ENCODE measurements at regions not wholly inside any gene's neighbourhood (a gene's known extent, or its start where the extent isn't known, plus 50 kb on each side); places are given as distances from the start of the nearest gene placed in this dataset.

GRCh38 chr9:26369093-26369492 lies 523.5 kb downstream of the CAAP1 start:
- TF ChIP-seq TCF4 (CRISPR knock-in tag; IDR thresholded peaks at IDR 0.05; ENCODE audit: borderline replicate concordance) (no peak), ZNF8 (CRISPR knock-in tag; IDR thresholded peaks at IDR 0.05) (no peak), SNAI2 (CRISPR knock-in tag; IDR thresholded peaks at IDR 0.05) (no peak), ARNTL (CRISPR knock-in tag; IDR thresholded peaks at IDR 0.05; ENCODE audit: borderline replicate concordance, low read depth) (no peak), ZFP30 (CRISPR knock-in tag; IDR thresholded peaks at IDR 0.05) (no peak), ZC3H10 (CRISPR knock-in tag; IDR thresholded peaks at IDR 0.05) (no peak), GLIS3 (CRISPR knock-in tag; IDR thresholded peaks at IDR 0.05) (no peak), CSDC2 (CRISPR knock-in tag; IDR thresholded peaks at IDR 0.05) (no peak), ZNF565 (CRISPR knock-in tag; conservative IDR thresholded peaks at IDR 0.05; ENCODE audit: low read depth) (no peak), PATZ1 (CRISPR knock-in tag; IDR thresholded peaks at IDR 0.05; ENCODE audit: borderline replicate concordance) (no peak), PPARA (CRISPR knock-in tag; IDR thresholded peaks at IDR 0.05; ENCODE audit: borderline replicate concordance) (no peak), ESRRG (CRISPR knock-in tag; IDR thresholded peaks at IDR 0.05) (no peak), TOX (CRISPR knock-in tag; IDR thresholded peaks at IDR 0.05; ENCODE audit: borderline replicate concordance) (no peak), ZFP3 (CRISPR knock-in tag; IDR thresholded peaks at IDR 0.05) (no peak)
- TF ChIP-seq, protein P1, sequence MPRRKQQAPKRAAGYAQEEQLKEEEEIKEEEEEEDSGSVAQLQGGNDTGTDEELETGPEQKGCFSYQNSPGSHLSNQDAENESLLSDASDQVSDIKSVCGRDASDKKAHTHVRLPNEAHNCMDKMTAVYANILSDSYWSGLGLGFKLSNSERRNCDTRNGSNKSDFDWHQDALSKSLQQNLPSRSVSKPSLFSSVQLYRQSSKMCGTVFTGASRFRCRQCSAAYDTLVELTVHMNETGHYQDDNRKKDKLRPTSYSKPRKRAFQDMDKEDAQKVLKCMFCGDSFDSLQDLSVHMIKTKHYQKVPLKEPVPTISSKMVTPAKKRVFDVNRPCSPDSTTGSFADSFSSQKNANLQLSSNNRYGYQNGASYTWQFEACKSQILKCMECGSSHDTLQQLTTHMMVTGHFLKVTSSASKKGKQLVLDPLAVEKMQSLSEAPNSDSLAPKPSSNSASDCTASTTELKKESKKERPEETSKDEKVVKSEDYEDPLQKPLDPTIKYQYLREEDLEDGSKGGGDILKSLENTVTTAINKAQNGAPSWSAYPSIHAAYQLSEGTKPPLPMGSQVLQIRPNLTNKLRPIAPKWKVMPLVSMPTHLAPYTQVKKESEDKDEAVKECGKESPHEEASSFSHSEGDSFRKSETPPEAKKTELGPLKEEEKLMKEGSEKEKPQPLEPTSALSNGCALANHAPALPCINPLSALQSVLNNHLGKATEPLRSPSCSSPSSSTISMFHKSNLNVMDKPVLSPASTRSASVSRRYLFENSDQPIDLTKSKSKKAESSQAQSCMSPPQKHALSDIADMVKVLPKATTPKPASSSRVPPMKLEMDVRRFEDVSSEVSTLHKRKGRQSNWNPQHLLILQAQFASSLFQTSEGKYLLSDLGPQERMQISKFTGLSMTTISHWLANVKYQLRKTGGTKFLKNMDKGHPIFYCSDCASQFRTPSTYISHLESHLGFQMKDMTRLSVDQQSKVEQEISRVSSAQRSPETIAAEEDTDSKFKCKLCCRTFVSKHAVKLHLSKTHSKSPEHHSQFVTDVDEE (CRISPR knock-in tag; IDR thresholded peaks at IDR 0.05), result no peak
- no peak for ATAC-seq

- ATAC-seq, result no peak
- TF ChIP-seq PPARA (CRISPR knock-in tag; IDR thresholded peaks at IDR 0.05; ENCODE audit: borderline replicate concordance), result no peak
- no peak for TF ChIP-seq ESRRG (CRISPR knock-in tag; IDR thresholded peaks at IDR 0.05)
- no peak for TF ChIP-seq ISL1 (CRISPR knock-in tag; IDR thresholded peaks at IDR 0.05)
- TF ChIP-seq POU6F1 (CRISPR knock-in tag; IDR thresholded peaks at IDR 0.05; ENCODE audit: borderline replicate concordance, low read depth), result no peak
- no peak for TF ChIP-seq ZC3H10 (CRISPR knock-in tag; IDR thresholded peaks at IDR 0.05)
- no peak for TF ChIP-seq TCF4 (CRISPR knock-in tag; IDR thresholded peaks at IDR 0.05; ENCODE audit: borderline replicate concordance)
- TF ChIP-seq ZNF70 (CRISPR knock-in tag; IDR thresholded peaks at IDR 0.05), result no peak
These were observed 524.4 kb downstream of the CAAP1 start for GRCh38 chr9:26368241-26368640.

DNA sequence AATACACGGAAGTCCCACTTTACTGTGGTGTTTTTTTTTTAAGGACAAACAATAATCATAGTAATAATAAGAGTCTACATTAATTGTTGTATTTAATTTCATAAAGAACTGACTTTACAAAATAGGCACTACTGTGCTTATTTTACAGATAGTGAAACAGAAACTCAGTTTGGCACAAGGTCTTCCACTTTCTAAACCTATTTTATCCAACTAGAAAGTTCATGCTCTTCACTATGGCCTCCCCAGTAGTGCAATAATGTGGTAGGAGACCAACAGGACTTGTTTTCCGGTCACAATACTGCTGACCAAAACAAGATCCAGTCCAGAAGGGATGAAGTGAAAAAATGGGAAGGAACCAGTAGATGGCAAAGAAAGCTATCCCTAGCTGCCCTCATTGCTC lies 531.6 kb downstream of the CAAP1 start:
- no peak for ATAC-seq
- TF ChIP-seq ESRRG (CRISPR knock-in tag; IDR thresholded peaks at IDR 0.05) (no peak), GLIS3 (CRISPR knock-in tag; IDR thresholded peaks at IDR 0.05) (no peak), CSDC2 (CRISPR knock-in tag; IDR thresholded peaks at IDR 0.05) (no peak), ZNF8 (CRISPR knock-in tag; IDR thresholded peaks at IDR 0.05) (no peak), ZFP3 (CRISPR knock-in tag; IDR thresholded peaks at IDR 0.05) (no peak), TCF4 (CRISPR knock-in tag; IDR thresholded peaks at IDR 0.05; ENCODE audit: borderline replicate concordance) (no peak), ZNF565 (CRISPR knock-in tag; conservative IDR thresholded peaks at IDR 0.05; ENCODE audit: low read depth) (no peak), ZFP30 (CRISPR knock-in tag; IDR thresholded peaks at IDR 0.05) (no peak), RARB (CRISPR knock-in tag; IDR thresholded peaks at IDR 0.05) (no peak), TOX (CRISPR knock-in tag; IDR thresholded peaks at IDR 0.05; ENCODE audit: borderline replicate concordance) (no peak), BACH2 (CRISPR knock-in tag; IDR thresholded peaks at IDR 0.05; ENCODE audit: borderline replicate concordance) (no peak), ARNTL (CRISPR knock-in tag; IDR thresholded peaks at IDR 0.05; ENCODE audit: borderline replicate concordance, low read depth) (no peak), PATZ1 (CRISPR knock-in tag; IDR thresholded peaks at IDR 0.05; ENCODE audit: borderline replicate concordance) (no peak), CSRNP3 (CRISPR knock-in tag; IDR thresholded peaks at IDR 0.05) (no peak), SNAI2 (CRISPR knock-in tag; IDR thresholded peaks at IDR 0.05) (no peak)
- TF ChIP-seq, protein P1 (CRISPR knock-in tag; IDR thresholded peaks at IDR 0.05), result no peak
- TF ChIP-seq, protein P2, sequence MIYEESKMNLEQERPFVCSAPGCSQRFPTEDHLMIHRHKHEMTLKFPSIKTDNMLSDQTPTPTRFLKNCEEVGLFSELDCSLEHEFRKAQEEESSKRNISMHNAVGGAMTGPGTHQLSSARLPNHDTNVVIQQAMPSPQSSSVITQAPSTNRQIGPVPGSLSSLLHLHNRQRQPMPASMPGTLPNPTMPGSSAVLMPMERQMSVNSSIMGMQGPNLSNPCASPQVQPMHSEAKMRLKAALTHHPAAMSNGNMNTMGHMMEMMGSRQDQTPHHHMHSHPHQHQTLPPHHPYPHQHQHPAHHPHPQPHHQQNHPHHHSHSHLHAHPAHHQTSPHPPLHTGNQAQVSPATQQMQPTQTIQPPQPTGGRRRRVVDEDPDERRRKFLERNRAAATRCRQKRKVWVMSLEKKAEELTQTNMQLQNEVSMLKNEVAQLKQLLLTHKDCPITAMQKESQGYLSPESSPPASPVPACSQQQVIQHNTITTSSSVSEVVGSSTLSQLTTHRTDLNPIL (CRISPR knock-in tag; IDR thresholded peaks at IDR 0.05; ENCODE audit: low read depth), result no peak

All from SK-N-SH treated with all-trans-retinoic acid at 6 μM for 48 hours (cell line).